NCI-H526 treated with DMSO at 0.1 percent for 48 hours (cell line): ENCODE measurements at regions not wholly inside any gene's neighbourhood (a gene's known extent, or its start where the extent isn't known, plus 50 kb on each side); places are given as distances from the start of the nearest gene placed in this dataset.
A peak's percentile ranks its signal among the peaks of the same experiment; 100 is the strongest.

Experiments
- DNase-seq: peaks from one replicate; lab custom pipeline; 2025; lab: John Stamatoyannopoulos, UW

- no peak for DNase-seq
Measured at GRCh38 chr1:54497338-54497737, 50.7 kb upstream of the ACOT11 start.

- DNase-seq = no peak
Measured at GRCh38 chr1:54495954-54496353, 52.1 kb upstream of the ACOT11 start.

- DNase-seq = no peak
Measured at GRCh38 chr1:54493608-54494007, 54.4 kb upstream of the ACOT11 start.

- peak; percentile 14 for DNase-seq
Measured at GRCh38 chr1:54490361-54491248, 57.4 kb upstream of the ACOT11 start.

GRCh38 chr1:54489627-54490250 lies 58.3 kb upstream of the ACOT11 start:
- DNase-seq = no peak

GRCh38 chr1:54488779-54489626 lies 59.0 kb upstream of the ACOT11 start:
- peak; percentile 53 for DNase-seq

GRCh38 chr1:54488065-54488750 lies 59.8 kb upstream of the ACOT11 start:
- peak; percentile 71 for DNase-seq

- DNase-seq = peak; percentile 54
Measured at GRCh38 chr1:54487571-54488050, 60.4 kb upstream of the ACOT11 start.

GRCh38 chr1:54486907-54487306 lies 61.1 kb upstream of the ACOT11 start:
- no peak for DNase-seq

GRCh38 chr1:54485416-54485815 lies 62.6 kb upstream of the ACOT11 start:
- no peak for DNase-seq

GRCh38 chr1:54483875-54484437 lies 64.1 kb upstream of the ACOT11 start:
- no peak for DNase-seq

GRCh38 chr1:54481201-54481884 lies 66.7 kb upstream of the ACOT11 start:
- DNase-seq = no peak

GRCh38 chr1:54480525-54480848 lies 67.5 kb upstream of the ACOT11 start:
- no peak for DNase-seq

- DNase-seq = no peak
Measured at GRCh38 chr1:54479841-54480524, 68.0 kb upstream of the ACOT11 start.

GRCh38 chr1:54479251-54479650 lies 68.8 kb upstream of the ACOT11 start:
- no peak for DNase-seq

GRCh38 chr1:54477153-54477561 lies 70.9 kb upstream of the ACOT11 start:
- no peak for DNase-seq

GRCh38 chr1:54476530-54477109 lies 70.4 kb upstream of the SSBP3 start:
- DNase-seq = no peak

- no peak for DNase-seq
Measured at GRCh38 chr1:54475946-54476516, 69.8 kb upstream of the SSBP3 start.

- no peak for DNase-seq
Measured at GRCh38 chr1:54475357-54475881, 69.2 kb upstream of the SSBP3 start.
